ENCODE measurements at regions not wholly inside any gene's neighbourhood (a gene's known extent, or its start where the extent isn't known, plus 50 kb on each side); places are given as distances from the start of the nearest gene placed in this dataset.

DNA sequence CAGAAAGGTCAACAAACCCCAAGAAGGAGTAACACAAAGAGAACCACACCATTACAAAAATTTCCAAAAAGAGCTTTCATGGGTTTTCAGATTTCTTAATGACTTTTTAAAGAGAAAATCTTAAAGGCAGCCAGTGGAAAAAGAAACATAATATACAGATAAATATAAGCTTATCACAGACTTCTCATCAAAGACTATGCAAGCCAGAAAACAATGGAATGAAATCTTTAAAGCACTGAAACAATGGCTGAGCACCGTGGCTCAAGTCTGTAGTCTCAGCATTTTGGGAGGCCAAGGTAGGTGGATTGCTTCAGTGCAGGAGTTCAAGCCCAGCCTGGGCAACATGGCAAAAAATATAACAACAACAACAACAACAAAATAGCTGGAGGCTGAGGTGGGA is 237.4 kb downstream of the CYP26B1 start:
- no peak for DNase-seq

DNA sequence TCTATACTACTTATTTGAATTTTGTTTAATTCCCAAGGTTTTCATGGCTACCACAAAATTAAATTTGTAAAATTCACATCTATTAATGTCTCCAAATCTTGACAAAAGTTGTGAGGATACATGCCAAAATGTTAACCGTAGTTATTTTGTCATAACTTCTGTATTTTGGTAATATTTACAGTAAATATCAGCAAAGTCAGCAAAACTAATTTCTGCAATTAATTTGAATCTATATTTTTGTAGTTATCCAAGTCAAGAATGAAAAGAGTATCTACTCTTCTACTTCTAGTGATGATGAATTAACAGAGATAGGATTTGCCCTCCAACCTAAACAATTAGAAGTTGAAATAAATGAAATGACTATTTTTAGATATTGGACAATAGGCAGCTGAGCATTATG is 238.9 kb downstream of the CYP26B1 start:
- DNase-seq = no peak

DNA sequence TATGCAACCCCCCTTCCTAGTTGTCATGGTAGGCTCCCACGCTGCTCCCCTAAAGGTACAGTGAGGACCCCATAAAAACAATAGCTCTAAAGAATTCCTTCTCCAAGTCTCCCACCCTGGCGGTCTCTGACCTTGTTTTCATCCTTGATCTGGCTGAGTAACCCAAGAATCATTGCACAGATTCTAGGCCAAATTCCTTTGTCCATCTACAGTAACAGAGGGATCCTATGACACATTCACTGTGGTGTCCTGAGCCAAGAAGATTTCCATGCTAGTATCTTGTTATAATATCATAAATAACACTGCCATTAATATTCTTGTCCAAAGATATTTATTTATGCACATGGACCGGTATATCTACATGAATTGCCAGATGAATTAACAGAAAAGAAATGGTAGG is 240.2 kb downstream of the CYP26B1 start:
- no peak for DNase-seq

DNA sequence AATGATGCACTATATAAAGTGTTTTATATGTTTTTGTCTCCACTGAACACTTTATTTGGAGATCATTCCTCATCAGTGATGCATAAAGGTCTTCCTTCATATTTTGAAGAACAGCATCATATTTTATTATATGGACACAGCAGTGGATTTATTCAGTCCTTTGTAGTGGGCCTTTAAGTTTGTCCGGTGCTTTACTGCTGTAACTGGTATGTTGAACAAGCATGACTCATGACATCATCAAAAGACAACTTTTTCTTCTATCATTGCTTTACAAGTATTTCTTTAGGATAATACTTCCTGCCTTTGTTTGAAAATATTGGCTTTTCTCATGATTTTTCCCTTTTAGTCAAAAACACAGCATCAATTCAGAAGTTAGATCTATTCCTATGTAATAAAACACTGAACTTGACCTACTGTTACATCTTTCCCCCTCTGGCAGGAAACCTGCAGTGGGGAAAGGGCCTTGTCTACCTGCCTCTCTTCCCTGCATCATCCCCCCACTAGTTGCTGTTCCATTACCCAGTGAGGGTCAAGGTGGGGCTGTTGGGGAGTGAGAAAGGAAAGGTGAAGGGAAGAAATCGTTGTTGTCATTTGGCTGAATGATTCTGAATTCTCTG is 241.2 kb downstream of the CYP26B1 start:
- no peak for DNase-seq

DNA sequence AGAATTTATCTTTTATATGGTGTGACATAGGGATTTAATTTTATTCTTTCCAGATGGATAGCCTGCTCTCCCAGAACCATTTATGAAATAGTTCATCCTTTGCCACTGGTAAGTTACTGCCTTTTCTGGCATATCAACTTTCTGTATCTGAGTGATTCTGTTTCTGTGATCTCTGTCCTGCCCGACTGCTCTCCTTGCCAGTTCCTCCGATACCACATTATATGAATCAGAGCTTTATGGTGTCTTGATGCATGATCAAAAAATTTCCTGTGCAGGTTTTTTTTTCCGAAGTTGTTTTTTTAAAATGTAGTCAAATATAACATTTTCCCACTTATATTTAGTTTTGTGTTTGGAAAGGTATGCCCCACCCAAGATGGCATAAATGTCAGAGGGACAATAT is 242.5 kb downstream of the CYP26B1 start:
- no peak for DNase-seq

DNA sequence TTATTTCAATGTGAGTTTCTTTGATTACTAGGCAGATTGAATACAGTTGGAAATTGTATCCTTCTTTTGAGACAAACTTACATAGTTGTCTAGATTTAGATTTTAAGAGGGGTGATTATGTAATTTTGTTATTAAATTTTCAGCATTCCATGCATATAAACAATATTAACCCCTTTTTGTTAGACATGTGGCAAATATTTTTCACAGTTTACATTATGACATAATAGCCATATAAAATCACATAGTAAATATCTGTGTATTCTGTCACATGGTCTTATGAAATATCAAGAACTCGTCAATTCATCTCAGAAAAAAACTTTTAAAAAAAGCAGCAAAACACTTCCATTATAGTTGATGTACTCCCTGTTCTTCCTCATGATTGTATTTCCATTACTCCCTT is 243.8 kb downstream of the CYP26B1 start:
- DNase-seq = no peak

DNA sequence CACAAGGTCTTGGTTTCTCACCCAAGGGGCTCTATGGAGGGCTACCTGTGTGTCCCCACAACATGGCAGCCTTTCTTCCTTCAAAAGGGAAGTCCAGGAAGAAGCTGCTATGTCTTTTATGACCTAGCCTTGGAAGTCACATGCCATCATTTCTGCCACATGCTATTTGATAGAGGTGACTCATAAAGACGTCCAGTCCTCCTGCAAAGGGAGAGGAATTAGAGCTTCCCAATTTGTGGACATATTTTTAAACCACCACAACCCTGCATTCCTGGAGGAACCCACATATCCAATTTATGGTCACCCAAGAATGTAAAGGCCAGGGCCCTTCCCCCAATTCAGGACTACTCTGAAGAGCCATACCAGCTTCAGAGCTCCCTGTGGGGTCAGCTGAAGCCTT is 246.2 kb downstream of the CYP26B1 start:
- peak; percentile 10 for DNase-seq

DNA sequence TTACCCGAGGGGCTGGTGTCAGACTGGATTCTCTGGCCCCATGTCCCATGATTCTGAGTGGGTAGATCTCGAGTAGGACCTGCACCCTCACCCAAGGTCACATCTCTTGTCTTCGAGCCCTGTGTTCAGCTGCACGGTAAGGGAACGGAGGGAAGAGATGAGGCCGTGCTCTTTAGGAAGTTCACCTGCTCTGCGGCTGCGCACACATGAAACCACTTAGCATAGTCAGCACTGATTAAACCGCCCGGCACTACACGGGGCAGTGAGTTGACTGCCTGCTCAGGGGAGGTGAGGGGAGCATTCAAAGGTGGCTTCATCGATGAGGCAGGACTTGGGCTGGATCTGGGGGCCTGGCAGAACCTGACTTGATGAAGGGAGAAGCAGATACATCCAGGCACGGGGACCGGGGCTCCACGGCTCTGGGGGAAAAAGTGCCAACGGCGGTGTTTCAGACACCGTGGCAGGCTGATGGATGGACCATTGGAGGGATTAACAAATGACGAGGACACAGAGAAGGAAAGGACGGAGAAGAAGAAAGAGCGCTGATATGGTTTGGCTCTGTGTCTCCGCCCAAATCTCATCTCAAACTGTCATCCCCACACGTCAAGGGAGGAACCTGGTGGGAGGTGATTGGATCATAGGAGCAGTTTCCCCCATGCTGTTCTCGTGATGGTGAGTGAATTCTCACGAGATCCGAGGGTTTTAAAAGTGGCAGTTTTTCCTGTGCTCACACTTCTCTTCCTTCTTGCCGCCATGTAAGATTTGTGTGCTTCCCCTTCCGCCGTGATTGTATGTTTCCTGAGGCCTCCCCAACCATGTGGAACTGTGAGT is 248.6 kb downstream of the CYP26B1 start:
- no peak for DNase-seq

DNA sequence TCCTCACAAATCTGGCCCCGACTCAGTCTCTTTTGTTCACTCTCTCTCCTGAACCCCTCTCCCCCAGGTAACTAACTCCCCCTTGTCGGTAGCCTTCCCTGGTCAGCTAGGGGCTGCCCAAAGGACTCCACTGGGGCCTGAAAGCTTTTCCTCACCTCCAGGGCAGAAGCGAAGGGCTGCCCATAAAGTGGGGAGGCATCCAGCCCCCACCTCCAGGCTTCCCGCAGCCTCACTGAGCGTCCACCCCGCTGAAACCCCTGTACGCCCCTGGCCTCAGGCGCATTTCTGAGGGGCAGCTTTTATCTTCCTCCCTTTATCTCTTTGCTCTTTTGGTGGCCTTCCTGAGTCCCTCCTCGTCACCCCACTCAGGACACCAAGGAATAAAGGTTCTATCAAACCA is 249.3 kb downstream of the CYP26B1 start:
- DNase-seq = no peak

DNA sequence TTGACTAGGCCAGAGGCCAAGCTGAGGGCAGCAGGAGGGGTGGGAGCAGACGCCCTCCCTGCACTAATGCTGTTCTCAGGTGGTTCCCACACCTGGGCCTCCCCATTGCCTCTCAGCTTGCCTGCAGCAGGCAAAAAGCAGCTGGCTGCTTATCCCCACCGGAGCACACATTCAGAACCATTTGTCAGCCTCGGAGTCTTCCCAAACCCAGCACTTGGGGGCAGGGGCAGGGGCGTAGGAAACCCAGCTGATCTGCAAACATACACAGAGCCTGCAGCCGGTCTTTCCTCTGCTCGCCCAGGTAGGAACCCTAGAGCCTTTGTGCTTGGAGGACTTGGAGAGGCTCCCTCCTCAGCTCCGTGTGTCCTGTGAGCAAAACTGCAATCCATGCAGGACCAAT is 249.8 kb downstream of the CYP26B1 start:
- DNase-seq = no peak

DNA sequence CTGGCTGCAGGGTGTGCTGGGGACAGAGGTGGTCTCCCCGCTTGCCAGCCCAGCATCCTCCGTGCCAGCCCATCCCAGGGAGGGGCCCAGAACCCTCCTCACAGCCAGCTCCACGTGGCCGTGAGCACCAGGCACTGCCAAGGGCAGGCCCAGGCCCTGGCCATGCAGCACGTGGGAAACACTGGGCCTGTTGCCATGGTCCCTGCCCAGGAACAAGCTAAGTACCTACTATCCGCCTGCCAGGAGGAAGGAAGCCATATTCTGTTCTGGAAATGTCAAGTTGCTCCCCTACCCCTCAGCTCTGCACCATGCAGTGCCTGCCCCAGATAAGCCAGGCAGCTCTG is 250.6 kb downstream of the CYP26B1 start:
- no peak for DNase-seq

DNA sequence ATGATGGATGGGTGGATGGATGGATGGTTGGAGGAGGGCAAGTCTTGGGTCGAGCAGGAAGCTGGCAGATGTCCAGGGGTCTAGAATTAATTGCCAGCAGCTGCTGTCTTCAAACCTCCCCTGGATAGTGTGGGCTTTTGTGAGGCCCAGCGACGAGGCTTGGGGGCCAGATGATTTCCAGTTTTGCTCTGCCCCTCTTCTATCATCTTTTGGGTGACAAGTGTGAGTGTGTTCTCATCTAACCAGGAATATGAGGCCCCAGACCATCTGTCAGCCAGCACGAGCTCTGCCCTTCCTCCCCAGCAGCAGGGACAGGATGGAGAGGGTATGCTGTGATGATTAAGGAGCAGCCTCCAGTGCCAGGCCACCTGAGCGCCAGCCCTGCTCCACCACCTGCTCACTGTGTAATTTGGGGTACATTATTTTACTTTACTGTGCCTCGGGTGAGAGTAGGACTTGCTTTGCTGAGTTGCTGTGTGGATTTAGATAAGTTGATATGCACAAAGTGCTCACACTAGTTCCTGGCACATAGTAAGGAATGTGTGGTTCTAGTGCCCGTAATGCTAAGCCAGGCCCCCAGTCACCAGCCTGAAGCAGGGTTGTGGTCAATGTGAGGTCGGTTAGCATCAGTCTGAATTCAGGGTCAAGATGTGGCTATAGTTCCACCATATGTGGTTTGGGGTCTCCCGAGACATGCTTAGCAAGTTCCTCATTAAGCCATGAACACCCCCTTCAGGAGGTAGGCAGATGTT is 251.1 kb downstream of the CYP26B1 start:
- no peak for DNase-seq

DNA sequence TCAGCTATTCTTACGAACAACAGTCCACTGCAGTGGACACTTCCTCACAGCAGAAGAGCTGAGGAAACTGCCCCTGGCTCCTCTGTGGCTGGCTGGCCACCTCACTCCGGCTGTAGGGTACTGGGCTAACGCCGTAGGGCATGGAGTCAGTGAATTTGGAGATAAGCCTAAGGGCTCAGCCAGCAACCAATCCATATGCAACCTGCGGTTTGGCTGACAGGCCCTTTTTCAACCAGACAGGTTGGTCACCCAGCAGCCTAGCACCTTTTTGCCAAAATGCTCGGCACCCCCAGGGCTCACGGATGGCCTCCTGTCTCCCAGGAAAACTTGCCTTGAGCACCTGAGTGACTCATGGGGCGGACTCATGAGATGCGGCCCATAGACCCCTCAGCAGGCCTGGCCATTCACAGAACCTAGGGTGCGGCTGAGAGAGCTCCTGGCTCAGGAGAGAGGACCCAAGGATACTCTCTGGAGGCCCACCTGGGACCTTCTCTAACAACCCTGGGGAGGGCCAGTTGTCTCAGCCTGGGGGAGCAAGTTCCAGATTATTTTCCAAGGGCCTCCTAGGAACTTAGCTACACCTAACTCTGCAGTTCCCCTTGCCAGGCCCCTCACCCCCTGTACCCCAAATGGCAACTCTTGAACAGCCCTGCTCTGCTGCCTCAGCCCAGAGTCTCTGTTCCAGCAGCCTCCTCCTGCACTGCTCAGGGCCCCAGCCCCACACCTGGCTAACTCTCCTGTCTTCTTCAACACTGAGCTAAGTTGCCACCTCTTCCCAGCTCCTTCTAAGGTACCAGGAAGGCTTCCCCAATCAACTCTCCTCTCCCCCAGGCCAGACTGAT is 252.1 kb downstream of the CYP26B1 start:
- DNase-seq = no peak

DNA sequence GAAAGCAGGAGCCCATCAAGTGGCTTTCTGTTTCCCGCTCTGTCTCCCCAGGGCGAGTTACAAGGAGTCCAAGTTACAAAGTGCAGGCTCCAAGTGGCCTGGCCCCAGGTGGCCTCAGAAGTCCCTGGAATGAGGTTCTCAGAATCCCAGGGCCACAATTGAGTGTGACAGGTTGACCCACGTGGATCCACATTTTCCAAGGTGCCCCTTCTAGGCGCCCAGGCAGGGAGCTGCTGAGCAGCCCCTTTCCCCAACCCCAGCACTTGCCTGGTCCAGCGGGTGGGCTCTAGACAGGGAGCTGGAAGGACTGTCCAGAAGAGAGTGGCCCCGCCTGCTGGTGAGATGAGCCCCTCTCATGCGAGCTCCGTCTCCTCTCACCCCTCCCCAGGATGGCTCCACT is 253.4 kb downstream of the CYP26B1 start:
- DNase-seq = no peak

DNA sequence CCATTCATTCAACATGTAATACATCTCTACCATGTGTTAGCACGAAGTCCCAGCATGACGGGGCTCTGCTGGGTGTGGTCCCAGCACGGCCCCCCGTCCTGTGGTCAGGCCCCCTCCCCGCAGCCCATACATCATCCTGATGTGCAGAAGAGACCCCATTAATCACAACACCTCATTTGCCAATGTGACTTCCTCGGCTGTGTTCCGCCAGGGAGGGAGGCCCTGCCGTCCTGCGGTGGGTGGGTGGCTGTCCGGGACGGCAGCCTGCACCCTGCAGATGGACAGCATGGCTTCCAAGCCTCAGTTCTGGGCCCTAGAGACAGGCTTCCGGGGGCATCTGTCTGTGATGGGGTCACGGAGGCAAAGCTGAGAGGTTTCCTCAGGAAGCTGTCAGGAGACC is 254.0 kb downstream of the CYP26B1 start:
- no peak for DNase-seq

DNA sequence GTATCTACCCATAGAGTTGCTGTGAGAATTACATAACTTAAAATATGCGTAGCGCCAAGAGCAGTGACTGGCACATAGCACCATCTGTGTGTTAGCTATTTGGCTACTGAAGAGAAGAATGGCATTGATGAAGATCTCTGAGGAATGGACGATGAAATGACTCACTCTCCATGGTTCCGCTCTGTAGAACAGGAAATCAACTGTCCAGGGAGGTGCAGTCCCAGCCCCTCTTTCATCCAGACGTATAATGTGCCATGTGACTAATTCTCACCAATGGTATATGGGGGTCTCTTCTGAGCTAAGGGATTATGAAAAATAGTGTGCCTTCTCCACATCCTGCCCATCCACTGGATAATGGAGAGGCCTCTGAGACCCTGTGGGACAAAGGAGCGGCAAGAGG is 254.8 kb downstream of the CYP26B1 start:
- no peak for DNase-seq

DNA sequence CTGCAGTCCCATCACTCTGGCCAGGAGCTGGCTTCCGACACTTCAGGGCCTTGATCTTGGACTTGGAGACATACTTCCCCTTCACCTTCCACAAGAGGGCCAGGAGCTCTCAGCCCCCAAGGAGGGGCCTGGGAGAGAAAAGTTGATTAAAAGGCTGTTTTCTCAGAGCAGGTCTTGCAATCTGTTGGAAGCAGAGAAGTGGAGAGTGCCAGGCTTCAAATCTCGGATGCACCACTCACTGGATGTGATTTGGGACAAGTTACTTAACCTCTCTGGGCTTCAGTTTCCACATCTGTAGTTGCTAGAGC is 255.3 kb downstream of the CYP26B1 start:
- no peak for DNase-seq

DNA sequence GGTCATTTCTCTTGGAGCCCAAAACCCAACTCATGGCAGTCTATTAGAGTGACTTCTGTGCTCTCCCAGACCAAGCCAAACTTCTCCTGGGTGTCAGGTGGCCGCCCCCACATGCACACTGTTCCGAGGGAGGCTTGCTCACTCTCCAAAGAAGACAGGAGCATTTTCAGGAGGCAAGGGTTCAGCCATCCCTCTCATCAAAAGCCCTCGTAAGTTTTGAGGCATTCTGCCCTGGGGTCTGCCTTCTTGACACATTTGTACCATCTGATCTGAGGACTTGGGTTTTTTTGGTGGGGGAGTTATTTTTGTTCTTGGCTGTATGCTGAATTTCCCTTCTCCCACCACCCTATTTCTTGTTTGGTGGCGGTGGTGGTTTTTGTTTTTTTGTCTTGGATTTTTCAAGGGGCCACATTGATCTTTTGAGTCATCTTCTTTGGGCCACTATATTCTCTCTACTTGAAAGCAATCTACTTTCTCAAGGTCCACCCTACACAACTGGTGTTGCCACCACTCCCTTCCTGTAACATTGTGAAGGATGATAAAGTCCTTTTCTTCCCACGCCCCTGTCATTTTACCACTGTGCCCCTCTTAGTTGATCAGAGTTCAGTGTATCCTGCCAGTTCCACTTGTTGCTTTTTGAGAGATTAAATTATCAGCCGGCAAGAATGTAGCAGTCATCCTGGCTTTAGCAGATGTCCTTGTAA is 255.8 kb downstream of the CYP26B1 start:
- DNase-seq = no peak

DNA sequence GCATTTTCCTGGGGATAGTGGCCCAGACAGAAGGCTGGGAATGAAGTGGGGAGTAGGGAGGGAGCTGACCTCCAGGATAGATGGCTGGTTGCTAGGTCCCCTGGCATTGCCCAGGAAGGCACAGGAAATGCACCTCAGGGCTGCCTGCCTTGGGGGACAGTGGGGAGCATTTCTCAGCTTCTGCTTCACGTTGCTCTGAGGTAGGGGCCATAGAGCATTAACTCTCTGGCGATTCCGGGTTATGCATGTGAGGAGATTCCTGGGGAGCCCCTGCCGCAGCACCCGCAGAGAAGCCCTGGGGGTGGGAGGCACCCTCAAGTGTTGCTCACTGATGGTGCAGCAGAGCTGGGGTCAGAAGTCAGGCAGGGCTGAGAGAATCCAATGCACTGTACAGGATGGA is 256.5 kb downstream of the CYP26B1 start:
- DNase-seq = no peak

DNA sequence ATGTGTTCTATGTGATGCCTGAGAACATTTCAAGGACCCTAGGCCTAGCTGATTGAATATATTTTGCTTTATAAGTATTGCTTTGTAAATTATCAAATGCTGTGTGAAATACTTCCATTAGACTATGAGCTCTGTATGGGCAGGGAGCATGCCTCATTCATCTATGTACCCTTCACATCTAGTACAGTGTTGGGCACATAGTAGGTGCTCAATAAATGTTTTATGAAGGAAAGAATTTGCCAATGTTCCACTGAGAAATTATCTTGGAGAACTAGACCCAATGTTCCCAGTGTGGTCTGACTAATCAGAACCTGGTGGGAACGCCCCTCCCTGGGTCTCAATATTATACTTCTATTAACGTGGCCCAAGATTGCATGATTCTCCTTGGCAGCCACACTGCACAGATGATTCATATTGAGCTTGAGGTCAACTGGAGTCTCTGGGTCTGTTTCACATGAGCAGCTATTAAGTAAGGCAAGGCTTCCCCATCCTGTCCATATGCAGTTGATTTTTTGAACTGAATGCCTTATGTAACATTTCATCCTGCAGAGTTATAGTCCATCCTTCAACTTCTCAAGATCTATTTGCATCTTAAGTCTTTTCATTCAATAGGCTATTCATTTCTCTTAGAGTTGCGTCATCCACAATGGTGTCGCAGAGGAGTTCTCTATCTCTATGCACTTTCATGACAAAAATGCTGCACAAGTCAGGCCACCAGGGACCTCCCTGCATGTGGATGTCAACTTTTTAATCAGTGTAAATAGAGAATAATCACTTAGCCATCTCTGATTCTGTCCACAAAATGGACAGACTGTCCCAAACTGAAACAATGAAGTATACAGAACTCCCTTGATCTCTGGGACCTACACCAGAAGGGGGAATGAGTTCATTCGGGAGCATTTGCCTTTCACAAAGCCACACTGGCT is 257.6 kb downstream of the CYP26B1 start:
- DNase-seq = peak; percentile 61

DNA sequence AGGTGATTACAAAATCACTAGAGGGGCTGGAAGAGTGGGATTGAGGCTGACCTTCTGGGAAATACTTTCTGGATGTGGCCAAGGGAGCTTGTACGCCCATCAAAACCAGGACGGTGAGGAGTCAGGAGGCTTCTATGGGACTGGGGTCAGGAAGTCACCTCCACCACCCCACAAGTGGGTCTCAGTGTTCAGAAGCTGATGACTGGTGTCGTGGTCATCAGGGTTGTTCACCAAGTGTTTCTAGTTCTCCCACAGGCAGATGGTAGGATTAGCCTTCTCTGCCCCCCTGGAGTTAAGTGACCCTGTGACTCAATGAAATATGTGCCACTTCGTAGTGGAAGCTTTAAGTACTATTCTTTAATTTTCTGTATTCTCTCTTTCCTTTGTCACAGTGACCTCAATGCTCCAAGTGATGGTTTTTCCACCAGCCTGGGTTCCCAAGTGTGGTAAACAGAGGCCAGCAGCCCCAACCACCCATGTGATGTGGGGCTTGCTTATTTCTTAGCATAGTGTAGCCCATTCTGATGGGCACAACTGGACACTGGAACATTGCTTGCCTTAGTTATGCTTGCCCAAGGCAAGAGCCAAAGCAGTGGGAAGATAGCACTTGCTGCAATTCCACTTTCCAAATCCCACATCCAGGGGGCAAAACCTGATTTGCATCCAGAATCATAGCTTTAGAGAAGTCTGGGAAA is 258.8 kb downstream of the CYP26B1 start:
- peak; percentile 37 for DNase-seq
